ENCODE measurements at regions not wholly inside any gene's neighbourhood (a gene's known extent, or its start where the extent isn't known, plus 50 kb on each side); places are given as distances from the start of the nearest gene placed in this dataset.
A peak's percentile ranks its signal among the peaks of the same experiment; 100 is the strongest.

DNA sequence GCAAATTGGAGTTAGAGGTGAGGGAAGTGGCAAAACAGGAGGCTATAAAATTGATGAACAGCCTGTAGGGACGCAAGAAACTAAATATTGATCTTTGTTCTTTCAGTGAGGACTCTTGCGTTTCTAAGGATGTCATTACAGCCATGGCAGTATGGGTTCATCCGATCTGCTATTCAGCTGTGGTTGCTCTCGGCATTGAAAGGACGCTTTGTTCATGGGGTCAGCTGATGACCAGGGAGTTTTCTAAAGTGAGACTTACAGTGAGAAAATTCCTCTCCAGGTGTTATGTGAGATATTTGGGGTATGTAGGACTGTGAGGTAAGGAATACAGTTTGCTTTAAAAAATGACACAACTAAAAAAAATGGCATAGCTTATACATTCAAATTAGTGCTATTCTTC, 52.7 kb upstream of the PELI1 start:
- H3K27ac ChIP-seq (ENCODE audit: low read depth), result no peak overlapping the region
- H3K4me1 ChIP-seq (ENCODE audit: insufficient read depth), result no peaks in the 10 kb centered on the region
- no peaks in the 10 kb centered on the region for H3K36me3 ChIP-seq (ENCODE audit: insufficient read depth)
- DNase-seq (ENCODE audit: extremely low spot score), result no peak
- H3K4me3 ChIP-seq (ENCODE audit: low read depth, low read length), result no peak overlapping the region
- 84% methylated on average over 5 of the region's 5 CpGs for WGBS

DNA sequence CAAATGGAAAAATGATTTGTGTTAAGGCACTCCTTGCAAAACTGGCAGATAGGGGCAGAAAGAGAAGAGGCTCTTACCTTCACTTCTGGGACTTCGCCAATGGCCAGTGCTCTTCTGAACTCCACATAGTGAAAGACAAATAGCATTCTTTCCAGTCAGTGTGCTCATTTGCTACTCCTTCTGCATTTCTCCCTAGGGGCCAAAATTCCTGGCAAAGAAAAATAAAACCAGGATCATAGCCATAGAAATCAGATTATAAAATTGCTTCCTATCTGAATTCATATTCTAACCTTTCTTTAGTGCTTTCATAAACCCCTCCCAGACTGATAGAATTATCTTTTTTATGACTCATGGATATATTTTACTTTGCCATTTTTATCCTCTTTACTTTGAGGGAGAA, 56.9 kb upstream of the PELI1 start:
- H3K4me3 ChIP-seq (ENCODE audit: low read depth, low read length), result no peak overlapping the region
- DNase-seq (ENCODE audit: extremely low spot score), result no peak
- no peaks in the 10 kb centered on the region for H3K36me3 ChIP-seq (ENCODE audit: insufficient read depth)
- WGBS, result 81% methylated on average over 1 of the region's 1 CpG
- H3K27ac ChIP-seq (ENCODE audit: low read depth), result peak overlapping the region; percentile 7
- H3K4me1 ChIP-seq (ENCODE audit: insufficient read depth), result peaks cover 4% of the 10 kb centered on the region

DNA sequence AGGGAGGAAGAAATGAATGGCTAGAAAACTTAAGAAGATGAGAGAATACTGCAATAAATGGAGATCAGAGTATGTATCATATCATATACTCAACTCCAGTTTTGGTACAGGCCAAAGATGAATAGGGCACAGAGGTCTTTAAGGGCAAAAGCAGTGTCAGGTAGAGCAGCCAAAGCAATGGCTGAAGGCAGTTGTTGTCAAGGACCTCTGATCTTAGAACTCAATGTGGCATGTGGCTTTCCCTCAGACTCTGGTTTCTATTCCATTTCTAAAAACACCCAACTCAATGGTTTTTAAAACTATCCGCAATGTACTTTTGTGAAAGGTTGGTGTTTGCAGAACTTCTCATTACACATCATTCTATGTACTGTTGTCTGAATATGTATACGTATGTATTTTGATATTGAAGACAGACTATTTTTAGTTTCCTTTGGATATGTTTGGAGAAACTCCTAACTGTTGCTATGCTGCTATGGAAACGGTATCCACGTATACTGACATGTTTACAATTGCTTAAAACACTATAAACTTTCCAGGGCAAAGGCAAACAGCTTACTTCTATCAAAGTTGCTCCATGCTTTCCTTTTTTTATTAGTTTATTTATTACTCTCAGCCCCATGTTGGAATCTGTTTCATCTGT, 58.1 kb upstream of the PELI1 start:
- Histone ChIP-seq H3K4me3 (ENCODE audit: low read depth, low read length) (no peak overlapping the region), H3K4me1 (ENCODE audit: insufficient read depth) (peaks cover 4% of the 10 kb centered on the region), H3K36me3 (ENCODE audit: insufficient read depth) (no peaks in the 10 kb centered on the region), H3K27ac (ENCODE audit: low read depth) (peak overlapping the region; percentile 87)
- 16% methylated on average over 4 of the region's 4 CpGs for WGBS
- DNase-seq (ENCODE audit: extremely low spot score), result peak; percentile 93

DNA sequence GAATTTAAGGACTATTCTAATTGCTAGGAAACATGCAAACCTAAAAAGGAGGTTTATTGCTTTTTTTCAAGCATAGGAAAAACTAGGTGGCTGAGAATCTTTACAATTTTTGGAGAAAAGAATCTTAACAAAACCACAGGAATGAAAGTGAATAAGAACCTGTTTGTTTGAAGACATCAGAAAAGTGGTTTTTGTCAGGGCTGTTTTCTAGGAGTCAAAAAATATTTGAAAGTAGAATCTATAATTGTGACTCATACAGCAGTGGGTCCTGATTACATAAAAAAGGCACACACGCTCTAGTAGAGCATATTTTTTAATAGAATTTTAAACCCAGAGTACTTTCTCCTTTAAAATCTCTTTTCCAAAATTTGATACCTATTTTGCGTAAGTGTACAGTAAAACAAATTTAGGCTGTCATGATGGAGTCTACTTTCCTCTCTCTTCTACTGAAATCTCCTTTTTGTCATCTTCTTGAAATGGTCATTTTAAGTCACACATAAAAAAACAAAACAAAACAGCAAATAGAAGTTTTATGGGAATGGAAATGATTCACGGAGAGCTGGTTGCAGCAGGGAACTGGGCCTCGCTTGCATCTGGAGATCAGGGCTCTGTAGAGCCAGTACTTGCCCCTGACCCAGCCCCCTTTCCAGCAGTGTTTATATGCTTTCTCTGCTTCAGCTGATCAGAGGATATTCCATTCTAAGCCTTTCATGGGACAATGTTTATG, 59.1 kb upstream of the PELI1 start:
- DNase-seq (ENCODE audit: extremely low spot score), result no peak
- 27% methylated on average over 4 of the region's 4 CpGs for WGBS
- H3K36me3 ChIP-seq (ENCODE audit: insufficient read depth), result no peaks in the 10 kb centered on the region
- H3K4me3 ChIP-seq (ENCODE audit: low read depth, low read length), result no peak overlapping the region
- H3K27ac ChIP-seq (ENCODE audit: low read depth), result peak overlapping the region; percentile 72
- peaks cover 4% of the 10 kb centered on the region for H3K4me1 ChIP-seq (ENCODE audit: insufficient read depth)

DNA sequence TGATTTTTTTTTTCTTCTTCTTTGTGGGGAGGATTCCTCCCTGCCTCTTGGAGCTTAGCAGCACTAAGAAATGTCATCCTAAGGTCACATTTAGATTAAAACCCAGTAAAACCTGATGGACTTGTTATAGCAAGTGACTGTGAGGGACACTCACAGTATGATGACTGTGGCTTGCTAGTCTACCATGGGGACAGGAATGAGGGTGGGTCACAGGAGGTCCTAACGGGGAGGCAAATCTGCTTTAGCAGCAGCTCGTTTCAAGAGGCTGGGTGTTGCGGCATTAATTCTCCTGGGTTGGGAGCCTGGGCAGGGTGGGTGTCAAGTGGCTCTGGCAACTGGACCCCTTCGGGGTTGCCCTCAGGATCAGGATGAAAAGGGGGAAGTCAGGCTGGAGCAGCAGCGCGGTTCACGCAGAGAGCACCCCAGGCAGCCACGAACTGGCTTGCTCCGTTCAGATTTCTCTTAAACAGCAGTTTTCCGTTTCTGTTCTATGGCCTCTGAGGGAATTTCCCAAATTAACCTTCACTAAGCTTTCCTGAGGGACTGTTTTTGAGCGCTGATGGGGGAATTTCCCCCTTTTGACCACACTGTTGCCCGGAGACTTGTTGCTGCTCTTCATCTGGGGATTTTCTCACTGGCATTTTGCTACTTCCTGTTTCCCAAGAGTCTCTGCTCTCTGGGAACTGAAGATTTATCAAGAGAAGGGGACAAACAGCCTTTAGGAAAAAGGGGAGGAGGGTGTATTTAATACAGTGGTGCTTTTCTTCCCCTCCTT, 59.8 kb upstream of the PELI1 start:
- H3K36me3 ChIP-seq (ENCODE audit: insufficient read depth), result no peaks in the 10 kb centered on the region
- H3K27ac ChIP-seq (ENCODE audit: low read depth), result peak overlapping the region; percentile 97
- peak; percentile 80 for DNase-seq (ENCODE audit: extremely low spot score)
- H3K4me1 ChIP-seq (ENCODE audit: insufficient read depth), result peaks cover 4% of the 10 kb centered on the region
- 11% methylated on average over 12 of the region's 12 CpGs for WGBS
- H3K4me3 ChIP-seq (ENCODE audit: low read depth, low read length), result no peak overlapping the region

DNA sequence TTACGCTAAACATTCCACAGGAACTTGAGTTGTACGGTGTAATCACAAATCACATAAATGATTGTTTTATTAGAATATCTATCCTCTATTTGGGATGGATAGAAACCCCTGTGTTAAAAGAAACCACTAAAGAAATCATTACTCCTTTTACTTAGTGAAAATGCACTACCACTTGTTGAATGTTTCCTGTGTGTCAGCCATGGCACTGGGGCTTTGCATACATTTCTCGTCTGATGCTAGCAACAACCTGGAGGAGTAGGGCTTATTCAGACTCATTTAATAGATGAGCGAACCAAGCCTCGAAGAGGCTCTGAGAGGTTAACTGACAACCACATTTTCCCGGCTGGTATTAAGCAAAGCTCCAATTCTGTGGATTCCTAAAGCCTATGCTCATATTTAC, 60.5 kb upstream of the PELI1 start:
- DNase-seq (ENCODE audit: extremely low spot score), result no peak
- peaks cover 4% of the 10 kb centered on the region for H3K4me1 ChIP-seq (ENCODE audit: insufficient read depth)
- no peak overlapping the region for H3K4me3 ChIP-seq (ENCODE audit: low read depth, low read length)
- WGBS, result 39% methylated on average over 6 of the region's 6 CpGs
- no peaks in the 10 kb centered on the region for H3K36me3 ChIP-seq (ENCODE audit: insufficient read depth)
- peak overlapping the region; percentile 97 for H3K27ac ChIP-seq (ENCODE audit: low read depth)

DNA sequence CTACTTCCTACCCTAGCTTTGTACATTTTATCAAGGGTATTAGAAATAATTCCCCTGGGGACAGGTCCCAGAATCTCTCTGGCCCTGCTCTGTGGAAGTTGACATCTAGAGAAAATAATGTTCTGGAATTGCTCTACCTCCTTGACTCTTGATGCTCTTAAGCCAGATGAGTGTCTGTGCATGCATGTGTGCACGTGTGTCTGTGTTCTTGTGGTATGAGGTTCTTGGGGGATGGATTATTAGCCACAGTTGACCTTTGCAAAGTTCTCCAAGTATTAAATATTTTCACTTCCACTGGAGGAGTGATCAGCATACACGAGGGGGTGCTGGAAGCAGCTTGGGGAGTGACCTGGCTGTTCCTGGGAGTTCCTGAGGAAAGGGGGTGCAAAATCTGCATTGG, 61.2 kb upstream of the PELI1 start:
- peaks cover 4% of the 10 kb centered on the region for H3K4me1 ChIP-seq (ENCODE audit: insufficient read depth)
- H3K27ac ChIP-seq (ENCODE audit: low read depth), result no peak overlapping the region
- 62% methylated on average over 2 of the region's 2 CpGs for WGBS
- no peak for DNase-seq (ENCODE audit: extremely low spot score)
- no peak overlapping the region for H3K4me3 ChIP-seq (ENCODE audit: low read depth, low read length)
- no peaks in the 10 kb centered on the region for H3K36me3 ChIP-seq (ENCODE audit: insufficient read depth)

DNA sequence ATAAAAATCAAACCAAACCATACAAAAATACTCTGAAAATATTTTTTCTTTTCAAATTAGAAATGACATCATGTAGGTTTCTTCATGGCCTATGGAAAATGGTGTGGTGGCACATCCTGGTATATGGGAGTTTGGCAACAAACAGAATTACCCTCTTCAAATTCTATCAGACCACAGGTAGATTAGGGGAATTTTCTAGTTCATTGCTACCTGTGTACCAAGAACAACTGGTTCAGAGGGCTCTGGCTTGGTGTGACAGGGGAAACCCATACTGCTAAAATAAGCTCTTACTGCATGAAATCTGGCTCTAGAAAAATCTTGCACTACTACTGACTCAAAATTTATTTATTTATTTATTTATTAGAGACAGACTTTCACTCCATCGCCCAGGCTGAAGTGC, 63.4 kb upstream of the PELI1 start:
- H3K27ac ChIP-seq (ENCODE audit: low read depth), result no peak overlapping the region
- no peak for DNase-seq (ENCODE audit: extremely low spot score)
- H3K4me3 ChIP-seq (ENCODE audit: low read depth, low read length), result no peak overlapping the region
- 100% methylated on average over 1 of the region's 1 CpG for WGBS
- peaks cover 4% of the 10 kb centered on the region for H3K4me1 ChIP-seq (ENCODE audit: insufficient read depth)
- H3K36me3 ChIP-seq (ENCODE audit: insufficient read depth), result no peaks in the 10 kb centered on the region

DNA sequence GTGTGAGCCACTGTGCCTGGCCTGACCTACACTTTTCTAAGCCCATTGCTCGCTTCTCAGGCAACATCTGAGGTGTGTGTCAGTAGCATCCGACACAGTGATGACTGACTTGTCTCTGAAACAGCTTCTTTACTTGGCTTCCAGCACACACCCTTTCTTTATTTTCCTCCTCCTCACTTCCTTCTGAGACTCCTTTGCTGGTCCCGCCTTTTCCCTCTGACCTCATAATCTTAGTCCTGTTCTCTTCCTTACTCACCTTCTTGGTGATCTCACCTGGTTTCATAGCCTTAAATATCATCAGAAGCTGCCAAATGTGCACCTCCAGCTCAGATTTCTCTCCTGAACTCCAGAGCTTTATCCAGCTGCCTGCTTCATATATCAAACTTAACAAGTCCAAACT, 66.6 kb upstream of the PELI1 start:
- Histone ChIP-seq H3K4me3 (ENCODE audit: low read depth, low read length) (no peak overlapping the region), H3K27ac (ENCODE audit: low read depth) (no peak overlapping the region), H3K36me3 (ENCODE audit: insufficient read depth) (no peaks in the 10 kb centered on the region), H3K4me1 (ENCODE audit: insufficient read depth) (no peaks in the 10 kb centered on the region)
- DNase-seq (ENCODE audit: extremely low spot score), result no peak
- 89% methylated on average over 3 of the region's 3 CpGs for WGBS

DNA sequence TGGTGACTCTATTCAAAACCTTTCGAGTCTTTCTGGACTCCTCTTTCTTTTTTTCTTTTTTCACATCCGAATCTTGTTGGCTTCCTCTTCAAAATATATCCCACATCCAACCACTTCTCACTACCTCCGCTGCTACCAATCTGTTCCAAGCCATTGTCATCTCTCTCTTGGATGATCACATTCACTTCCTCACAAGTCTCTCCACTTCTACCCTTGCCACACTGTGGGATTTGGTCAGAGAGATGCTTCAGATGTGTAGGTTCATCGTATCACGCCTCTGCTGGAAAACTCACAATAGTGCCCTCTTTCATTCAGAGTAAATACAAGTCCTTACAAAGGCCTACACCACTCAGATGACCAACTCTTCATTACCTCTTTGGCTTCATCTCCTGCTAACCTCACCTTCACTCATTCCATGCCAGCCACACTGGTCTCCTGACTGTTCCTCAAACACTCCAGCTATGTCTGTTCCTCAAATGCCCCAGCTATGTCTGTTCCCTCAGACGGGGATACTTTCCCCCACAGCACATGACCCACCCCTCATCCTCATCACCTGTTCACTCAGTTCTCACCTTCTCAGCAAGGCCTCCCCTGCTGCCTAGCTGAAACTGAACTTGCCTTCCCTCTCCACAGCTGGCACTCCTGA, 67.2 kb upstream of the PELI1 start:
- 82% methylated on average over 6 of the region's 6 CpGs for WGBS
- no peak overlapping the region for H3K4me3 ChIP-seq (ENCODE audit: low read depth, low read length)
- H3K27ac ChIP-seq (ENCODE audit: low read depth), result no peak overlapping the region
- no peaks in the 10 kb centered on the region for H3K36me3 ChIP-seq (ENCODE audit: insufficient read depth)
- no peak for DNase-seq (ENCODE audit: extremely low spot score)
- no peaks in the 10 kb centered on the region for H3K4me1 ChIP-seq (ENCODE audit: insufficient read depth)

DNA sequence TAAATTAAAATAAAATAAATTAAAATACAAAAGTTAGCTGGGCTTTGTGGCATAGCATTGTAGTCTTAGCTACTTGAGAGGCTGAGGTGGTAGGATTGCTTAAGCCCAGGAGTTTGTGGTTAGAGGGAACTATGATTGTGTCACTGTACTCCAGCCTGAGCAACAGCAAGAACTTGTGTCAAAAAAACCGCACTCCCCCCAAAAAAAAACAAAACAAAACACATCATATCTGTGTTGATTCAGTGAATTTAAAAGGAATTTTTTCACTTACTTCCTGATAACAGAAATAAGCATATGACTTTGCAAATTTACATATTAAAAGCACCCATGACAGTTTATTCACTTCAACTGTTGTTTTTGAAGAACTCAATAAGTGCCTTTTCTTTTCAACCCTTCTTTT, 68.1 kb upstream of the PELI1 start:
- H3K4me1 ChIP-seq (ENCODE audit: insufficient read depth), result no peaks in the 10 kb centered on the region
- no peak for DNase-seq (ENCODE audit: extremely low spot score)
- H3K36me3 ChIP-seq (ENCODE audit: insufficient read depth), result no peaks in the 10 kb centered on the region
- WGBS, result 69% methylated on average over 1 of the region's 1 CpG
- no peak overlapping the region for H3K4me3 ChIP-seq (ENCODE audit: low read depth, low read length)
- H3K27ac ChIP-seq (ENCODE audit: low read depth), result no peak overlapping the region

DNA sequence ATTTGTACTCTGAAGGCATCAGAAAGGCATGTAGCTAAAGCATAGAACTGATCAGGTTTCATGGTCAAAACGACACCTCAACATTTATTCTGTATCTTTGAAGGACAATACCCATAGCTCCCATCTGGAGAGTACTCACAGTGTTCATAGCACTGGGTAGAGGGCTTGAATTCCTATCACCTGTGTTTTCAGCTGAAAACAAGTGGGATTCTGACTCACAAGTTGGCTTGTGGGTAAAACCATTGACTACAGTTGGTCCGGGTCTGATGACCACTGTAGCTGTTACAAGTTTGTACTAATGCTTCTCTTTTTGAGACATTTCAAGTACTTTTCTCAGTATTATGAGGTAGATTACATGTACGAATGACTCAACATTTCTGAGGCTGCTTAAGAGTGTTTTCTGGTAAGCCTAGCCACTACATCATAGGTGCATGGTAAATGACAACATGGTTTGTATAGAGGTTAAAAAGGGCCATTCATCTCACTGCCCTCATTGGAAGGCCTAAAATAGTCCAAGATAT, 68.6 kb upstream of the PELI1 start:
- Histone ChIP-seq H3K4me1 (ENCODE audit: insufficient read depth) (no peaks in the 10 kb centered on the region), H3K4me3 (ENCODE audit: low read depth, low read length) (no peak overlapping the region), H3K36me3 (ENCODE audit: insufficient read depth) (no peaks in the 10 kb centered on the region), H3K27ac (ENCODE audit: low read depth) (peak overlapping the region; percentile 70)
- DNase-seq (ENCODE audit: extremely low spot score), result no peak
- WGBS, result 87% methylated on average over 3 of the region's 3 CpGs

DNA sequence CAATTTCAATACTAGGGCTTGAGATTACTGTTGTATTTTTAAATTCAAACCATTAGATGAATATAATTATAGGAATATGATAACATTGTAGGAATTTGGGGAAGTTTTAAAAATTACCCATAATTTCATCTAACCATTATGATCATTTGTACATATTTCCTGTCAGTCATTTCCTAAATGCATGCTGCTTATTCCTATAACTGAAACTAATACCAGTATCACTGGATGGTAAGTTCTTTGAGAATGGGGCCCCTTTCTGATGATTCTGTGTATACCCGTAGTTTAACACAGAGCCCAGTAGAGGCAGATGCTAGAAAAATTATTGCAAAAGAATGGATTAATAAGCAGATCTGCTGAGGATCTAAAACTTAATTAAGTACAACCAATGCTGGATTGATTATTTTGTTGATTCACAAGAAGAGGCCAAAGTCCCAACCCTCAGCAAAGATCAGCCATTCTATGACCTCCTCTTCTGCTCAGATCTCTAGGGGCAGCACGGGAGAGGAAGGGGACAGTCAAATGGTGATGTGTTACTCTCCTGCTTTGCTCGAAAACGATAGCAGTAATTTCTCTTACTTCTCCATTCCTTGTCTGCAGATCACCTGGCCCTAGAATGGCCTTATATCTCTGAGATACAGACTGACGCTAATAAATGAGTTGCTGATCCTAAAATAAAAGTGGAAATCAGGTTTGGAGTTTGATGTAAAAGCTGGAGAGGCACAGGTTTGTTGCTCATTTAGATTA, 69.5 kb upstream of the PELI1 start:
- 75% methylated on average over 5 of the region's 5 CpGs for WGBS
- Histone ChIP-seq H3K4me1 (ENCODE audit: insufficient read depth) (no peaks in the 10 kb centered on the region), H3K36me3 (ENCODE audit: insufficient read depth) (no peaks in the 10 kb centered on the region), H3K4me3 (ENCODE audit: low read depth, low read length) (no peak overlapping the region), H3K27ac (ENCODE audit: low read depth) (no peak overlapping the region)
- no peak for DNase-seq (ENCODE audit: extremely low spot score)
